NCI-H2227 (cell line): ENCODE measurements at regions not wholly inside any gene's neighbourhood (a gene's known extent, or its start where the extent isn't known, plus 50 kb on each side); places are given as distances from the start of the nearest gene placed in this dataset.
"Not testable (repeated sequence)": the region's sequence is repeated elsewhere in the genome, so short reads cannot be mapped to it uniquely, and the experiment has no call there.

ENCODE experiments used
- DNase-seq: peaks from one replicate; lab custom pipeline; 2025; ENCODE audit not compliant: unreplicated experiment; lab: John Stamatoyannopoulos, UW

DNA sequence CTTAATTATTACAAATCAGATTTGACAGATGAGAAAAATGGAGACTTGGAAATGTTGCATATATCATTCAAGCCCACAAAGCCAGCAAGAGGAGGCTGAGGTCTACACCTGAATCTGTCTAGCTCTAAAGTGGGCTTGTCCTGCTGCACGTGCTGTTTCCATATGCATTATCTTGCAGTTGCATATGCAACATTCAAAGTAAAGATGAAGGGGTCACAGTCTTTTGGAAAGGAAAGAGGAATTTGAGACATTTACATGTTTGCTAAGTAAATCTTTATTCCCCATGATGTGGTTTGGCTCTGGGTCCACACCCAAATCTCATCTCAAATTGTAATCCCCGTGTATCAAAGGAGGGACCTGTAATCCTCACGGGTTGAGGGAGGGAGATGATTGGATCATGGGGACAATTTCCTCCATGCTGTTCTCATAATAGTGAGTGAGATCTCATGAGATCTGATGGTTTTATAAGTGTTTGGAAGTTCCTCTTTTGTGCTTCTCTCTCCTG is 98.3 kb downstream of the BACH1 start:
- no peak for DNase-seq

DNA sequence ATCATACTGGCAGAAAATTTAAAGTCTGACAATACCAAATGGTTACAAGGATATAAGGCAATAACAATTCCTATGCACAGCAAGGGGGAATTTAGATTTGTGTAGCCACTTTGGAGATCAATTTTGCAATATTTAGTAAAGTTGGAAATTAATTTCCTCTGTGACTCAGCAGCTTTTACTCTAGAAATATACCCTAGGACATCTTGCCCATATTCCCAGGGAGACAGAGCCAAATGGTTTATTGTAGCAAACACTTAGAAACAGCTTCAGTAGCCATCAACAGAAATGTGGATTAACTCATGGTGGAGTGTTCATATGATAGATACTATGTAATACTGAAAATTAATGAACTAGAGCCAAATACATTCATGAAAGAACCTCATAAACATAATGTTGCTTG is 104.6 kb downstream of the BACH1 start:
- no peak for DNase-seq

DNA sequence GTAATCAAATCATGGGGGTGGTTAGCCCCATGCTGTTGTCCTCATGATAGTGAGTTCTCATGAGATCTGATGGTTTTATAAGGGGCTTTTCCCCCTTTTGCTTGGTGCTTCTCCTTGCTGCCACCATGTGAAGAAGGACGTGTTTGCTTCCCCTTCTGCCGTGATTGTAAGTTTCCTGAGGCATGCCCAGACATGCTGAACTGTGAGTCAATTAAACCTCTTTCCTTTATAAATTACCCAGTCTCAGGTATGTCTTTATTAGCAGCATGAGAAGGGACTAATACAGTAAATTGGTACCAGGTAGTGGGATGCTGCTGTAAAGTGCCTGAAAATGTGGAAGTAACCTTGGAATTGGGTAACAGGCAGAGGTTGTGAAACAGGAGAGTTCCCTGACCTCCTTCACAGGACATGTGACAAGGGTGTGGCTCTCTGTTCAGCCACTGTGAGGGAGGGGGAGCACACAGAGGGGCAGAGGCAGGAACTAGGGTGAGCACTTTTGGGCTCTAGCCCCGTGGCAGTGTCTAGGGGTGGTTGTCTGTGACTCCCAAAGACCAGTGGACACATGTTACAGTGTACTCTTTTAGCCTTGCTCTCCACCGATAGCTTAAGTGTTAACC is 105.3 kb downstream of the BACH1 start:
- DNase-seq = no peak

DNA sequence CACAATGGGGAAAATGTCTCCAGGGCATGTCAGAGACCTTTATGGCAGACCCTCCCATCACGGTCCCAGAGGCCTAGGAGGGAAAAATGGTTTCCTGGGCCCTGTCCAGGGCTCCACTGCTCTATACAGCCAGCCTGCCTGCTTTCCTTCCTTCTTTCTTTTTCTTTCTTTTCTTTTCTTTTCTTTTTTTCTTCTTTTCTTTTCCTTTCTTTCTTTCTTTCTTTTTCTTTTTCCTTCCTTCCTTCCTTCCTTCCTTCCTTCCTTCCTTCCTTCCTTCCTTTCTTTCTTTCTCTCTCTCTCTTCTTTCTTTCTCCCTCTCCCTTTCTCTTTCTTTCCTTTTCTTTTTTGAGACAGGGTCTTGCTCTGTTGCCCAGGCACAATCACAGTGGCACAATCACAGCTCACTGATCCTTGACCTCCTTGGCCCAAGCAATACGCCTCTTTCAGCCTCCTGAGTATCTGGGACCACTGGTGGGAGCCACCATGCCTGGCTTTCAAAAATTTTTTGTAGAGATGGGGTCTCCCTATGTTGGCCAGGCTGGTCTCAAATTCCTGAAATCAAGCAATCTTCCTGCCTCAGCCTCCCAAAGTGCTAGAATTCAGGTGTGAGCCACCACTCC is 106.9 kb downstream of the BACH1 start:
- no peak for DNase-seq

DNA sequence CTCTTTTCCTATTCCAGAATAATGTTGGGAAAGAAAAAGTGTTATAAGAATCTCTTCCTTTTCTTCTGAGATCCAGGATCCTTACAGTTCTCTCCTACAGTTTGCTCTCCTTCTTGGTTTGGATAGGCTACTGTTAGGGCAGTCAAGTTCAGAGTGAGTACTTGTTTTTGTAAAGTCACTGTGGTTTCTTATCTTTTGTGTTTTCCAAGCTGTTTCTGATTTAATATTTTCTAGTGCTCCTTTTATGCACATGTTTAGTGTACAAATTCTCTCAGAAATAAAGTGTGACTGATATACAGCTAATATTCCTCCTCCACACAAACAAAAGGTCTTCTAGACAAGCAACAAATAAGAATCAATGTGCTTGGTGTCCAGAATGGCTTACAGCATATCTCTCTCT is 107.7 kb downstream of the BACH1 start:
- DNase-seq = no peak

DNA sequence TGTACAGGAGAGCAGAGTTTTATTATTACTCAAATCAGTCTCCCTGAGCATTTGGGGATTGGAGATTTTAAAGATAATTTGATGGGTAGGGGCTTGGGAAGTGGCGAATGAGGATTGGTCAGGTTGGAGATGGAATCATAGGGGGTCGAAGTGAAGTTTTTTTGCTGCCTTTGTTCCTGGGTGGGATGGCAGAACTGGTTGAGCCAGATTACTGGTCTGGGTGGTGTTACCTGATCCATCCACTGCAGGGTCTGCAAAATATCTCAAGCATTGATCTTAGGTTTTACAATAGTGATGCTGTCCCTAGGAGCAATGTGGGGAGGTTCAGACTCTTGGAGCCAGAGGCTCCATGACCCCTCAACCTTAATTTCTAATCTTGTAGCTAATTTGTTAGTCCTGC is 108.8 kb downstream of the BACH1 start:
- no peak for DNase-seq

DNA sequence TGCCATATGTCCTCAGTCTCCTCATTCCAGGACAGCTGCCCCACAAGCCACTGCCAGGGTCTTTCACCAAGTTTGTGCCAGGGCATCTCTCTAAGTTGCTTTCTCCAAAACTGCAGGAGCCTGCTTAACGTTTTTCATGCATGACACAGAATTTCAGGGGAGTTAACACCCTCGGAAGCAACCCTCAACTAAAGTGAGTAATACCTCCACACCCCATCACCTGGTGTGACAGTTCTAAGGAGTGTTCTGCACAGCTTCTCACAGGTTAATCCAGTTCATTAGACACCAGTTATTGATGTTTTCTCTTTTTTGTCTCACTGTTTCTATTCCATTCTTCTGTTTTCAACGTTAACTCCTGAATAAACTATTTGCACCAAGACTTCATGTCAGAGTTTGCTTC is 115.0 kb downstream of the BACH1 start:
- no peak for DNase-seq

DNA sequence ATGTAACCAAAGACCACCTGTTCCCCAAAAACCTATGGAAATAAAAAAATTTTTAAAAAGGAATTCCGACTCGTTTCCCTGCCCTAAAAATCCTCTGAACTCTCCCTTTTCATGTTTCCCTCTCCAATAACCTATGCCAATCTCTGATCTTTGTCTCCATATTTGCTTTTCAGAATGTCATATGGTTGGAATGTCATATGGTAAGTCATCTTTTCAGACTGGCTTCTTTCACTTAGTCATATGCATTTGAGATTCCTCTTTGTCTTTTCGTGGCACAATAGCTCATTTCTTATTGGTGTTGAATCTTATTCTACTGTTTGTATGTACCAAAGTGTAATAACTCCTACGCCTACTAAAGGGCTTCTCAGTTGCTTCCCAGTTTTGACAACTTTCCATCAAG is 117.5 kb downstream of the BACH1 start:
- DNase-seq = no peak

DNA sequence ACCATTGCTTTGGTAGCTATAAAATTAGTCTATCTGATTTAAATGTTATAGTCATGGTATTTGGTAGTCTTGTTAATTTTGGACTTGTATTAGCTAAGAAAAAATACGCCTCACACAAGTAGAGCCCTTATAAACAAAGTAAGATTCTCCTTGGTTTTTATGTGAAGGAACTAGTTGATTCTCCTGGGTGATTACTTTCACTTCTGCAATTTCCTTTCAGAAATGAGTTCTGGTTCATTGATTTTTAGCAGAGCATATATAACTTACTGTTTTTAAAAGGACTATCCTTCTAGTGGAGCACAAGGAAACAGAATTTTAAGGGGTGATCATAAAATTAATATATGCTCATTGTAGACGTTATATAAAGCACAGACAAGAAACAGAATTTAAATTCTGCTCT is 120.1 kb downstream of the BACH1 start:
- DNase-seq = no peak

DNA sequence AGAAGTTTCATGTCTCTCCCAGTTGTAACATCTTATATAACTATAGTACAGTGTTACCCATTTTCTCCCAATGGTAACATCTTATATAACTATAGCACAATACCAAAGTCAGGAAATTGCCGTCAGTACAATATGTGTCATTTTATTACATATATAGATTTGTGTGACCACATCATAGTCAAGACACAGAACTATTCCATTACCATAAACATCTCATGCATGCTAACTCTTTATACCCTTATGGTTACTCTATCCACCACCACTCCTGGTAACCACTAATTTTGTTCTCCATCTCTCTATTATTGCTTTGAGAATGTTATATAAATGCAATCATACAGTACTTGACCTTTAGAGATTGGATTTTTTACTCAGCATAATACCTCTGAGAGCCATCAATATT is 120.7 kb downstream of the BACH1 start:
- peak; percentile 58 for DNase-seq

DNA sequence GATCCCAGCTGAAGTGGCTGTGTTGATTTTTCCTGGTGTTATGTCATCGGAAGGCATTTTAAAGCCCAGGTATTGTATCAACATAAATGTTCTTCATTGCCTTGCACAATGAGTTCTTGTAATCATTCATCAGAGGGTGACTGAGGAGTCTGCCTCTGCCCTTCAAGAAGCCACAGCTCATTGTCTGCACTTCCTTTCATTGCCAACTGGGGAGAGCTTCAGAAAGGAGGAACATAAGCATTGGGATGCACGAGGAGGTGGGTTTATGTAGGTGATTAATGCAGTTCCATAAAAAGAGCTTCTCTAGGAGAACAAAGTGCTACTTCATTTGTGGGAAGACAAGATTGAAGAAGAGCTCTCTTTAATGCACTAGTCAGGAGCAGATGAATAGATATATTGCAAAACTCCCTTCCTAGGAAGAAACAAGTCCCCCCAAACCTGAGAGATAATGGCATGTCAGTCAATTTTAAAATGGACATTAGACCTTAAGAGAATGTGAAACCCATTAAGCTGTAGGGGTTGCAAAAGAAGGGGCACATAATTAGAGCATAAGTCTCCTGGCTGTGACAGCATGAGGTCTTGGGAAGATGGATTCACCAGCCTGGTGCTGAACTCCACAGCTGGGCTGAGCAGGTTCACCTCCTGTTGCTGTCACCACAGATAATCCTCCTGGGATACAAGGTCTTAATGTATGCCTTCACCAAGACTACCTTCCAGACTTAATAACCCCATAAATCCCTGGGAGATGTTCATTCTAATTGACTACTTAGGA is 124.6 kb downstream of the BACH1 start:
- peak; percentile 57 for DNase-seq

DNA sequence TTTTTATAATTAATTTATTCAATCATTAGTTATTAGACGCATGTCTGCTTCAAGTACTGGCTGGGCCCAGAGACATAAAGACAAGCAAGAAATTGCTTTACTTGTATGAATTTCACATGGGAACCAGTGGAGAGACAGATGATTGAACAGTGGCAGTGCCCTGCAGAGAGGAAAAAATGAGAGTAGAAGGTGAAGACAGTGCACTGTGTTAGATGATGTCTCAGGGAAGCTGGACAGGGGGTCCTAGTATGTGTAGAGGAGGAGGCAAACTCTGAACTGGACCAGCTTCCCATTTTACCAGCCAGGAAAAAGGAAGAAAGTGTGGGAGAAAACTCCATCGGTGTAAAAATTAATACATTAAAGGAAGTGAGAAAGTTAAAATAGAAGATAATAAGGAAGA is 126.0 kb downstream of the BACH1 start:
- no peak for DNase-seq

DNA sequence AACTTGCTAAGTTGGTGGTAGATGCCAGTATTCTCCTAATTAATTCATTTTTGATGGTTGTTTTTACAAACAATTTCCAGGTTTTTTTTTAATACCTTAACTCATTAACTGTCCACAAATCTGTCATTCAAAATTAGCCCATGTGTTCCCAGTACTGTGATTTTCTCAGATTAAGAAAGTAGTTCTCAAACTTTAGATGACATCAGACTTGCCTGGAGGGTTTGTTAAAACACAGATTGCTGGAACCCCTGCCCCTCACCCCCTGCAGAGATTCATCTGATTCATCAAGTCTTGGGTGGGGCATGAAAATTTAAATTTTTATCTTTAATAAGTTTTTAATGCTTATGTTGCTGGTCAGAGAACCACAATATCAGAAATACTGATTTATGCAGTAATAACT is 130.5 kb downstream of the BACH1 start:
- DNase-seq = no peak

DNA sequence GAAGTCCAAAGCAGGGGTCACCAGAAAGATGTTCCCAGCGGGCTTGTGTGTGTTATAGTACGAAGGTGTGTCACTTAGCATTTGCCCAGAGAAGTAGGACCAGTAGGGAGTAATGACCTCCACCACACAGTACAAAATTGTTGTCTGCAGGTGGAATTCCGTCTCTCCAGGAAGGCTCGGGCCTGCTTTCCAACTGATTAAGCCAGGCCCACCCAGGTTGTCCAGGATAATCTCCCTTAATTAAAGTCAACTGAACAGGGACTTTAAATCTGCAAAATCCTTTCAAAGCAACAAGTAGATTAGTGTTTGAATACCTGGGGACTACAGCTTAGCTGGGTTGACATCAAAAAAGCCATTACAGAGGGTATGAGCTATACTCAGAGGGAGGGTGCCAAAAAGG is 131.3 kb downstream of the BACH1 start:
- no peak for DNase-seq

DNA sequence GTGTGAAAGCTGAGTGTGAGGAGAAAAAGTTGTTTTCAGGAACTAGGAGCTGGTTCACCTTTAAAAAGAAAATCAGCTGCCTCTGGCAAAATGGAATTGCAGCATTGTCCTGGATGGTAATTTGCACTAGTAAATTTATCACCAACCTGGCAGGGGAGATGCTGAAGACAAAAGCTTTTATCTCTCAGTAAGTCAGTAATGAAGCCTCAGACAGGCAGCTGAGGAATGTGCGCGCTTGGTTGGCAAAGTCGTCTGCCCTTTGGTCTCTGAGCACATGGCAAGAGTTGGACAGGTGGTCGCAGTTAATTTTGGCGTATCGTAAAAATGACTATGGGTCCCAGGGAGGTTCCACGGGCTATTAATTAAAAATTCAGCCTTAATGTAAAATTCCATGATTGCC is 131.9 kb downstream of the BACH1 start:
- DNase-seq = peak; percentile 7

DNA sequence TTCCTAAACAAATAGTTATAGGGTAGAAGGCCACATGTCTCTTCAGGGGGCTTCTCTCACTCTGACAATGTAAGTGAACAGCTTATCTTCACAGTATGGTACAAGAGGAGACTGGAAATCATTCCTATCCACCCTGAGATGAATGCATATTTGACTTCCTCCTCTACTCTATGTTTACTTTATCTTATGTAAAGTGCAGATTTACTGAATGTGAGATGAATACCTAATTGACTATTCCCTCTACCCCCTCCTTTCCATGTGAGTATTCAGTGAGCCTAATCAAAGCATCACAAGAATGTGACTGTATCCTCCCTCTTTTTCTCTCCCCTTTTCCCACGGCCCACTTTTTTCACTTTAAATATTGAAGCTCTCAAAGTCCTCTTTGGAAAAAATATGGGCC is 132.5 kb downstream of the BACH1 start:
- no peak for DNase-seq

DNA sequence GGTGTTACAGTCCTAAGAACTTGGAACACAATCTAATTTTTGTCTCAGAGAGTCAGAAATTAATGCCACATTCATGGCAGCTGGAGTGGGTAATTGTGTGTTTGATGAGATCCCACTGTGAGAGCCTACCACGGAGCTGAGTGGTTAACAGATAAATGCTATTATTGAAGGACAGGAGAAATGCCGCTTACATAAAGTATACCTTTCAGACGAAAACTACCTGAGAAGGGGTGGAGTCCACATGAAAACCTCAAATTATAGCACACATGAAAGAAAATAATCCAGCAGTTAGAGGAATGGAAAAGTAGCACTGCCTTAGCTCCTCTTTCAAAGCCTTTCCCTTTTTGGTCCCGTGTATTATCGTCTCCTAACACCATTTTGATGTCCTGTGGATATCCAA is 133.0 kb downstream of the BACH1 start:
- peak; percentile 68 for DNase-seq

DNA sequence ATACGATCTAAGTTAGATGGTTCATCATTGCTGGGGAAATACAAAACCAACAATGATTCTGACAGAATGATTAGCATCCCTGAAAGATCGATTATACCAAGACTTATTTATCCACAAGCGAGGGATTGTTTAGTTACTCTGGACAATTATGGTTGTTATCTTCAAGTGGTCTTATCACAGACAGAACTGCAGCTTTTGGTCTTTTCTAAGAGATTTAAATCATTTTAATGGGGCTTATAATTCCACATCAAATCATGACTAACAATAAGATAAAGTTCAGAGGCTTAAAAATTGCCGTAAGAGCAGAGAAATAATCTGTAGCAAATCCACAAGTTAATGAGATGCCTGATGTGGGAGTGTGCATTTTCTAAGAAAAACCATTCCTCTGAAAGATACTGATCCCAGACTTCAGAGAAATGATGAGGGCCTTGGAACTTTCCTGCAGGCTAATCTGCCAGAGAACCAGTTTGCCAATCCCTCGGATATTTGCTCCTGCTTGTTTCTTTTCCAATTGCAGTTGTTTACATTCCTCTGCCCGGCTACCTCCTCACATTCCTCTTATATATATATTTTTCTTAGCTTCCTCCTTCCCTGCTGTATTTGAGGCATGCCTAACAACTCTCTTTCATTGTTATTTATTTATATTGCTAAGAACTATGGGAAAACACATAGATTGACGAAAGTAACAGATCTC is 134.8 kb downstream of the BACH1 start:
- DNase-seq = peak; percentile 42

DNA sequence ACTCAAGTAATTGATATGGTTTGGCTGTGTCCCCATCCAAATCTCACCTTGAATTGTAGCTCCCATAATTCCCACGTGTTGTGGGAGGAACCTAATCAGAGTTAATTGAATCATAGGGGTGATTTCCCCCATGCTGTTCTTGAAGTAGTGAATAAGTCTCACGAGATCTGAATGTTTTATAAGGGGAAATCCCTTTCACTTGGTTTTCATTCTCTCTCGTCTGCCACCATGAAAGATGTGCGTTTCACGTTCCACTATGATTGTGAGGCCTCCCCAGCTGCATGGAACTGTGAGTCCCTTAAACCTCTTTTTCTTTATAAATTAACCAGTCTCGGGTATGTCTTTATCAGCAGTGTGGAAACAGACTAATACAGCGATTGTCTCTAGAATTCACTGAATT is 135.4 kb downstream of the BACH1 start:
- DNase-seq = no peak

DNA sequence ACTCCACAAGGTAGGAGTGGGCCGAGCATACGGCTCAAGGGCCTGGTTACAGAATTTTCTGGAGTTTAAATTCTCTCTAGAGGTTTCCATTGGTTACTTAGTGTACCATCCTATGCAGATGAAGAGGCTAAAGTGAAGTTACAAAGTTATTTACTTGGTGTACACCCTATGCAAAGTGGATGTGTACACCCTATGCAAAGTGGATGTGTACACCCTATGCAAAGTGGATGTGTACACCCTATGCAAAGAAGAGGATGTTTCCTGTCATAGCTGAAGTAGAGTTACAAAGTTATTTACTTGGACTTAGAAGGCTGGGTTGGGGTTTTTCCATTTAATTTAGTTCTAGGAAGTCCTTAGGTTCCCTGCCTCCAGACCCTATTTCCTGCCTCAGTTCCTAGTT is 136.3 kb downstream of the BACH1 start:
- not testable (repeated sequence) for DNase-seq

DNA sequence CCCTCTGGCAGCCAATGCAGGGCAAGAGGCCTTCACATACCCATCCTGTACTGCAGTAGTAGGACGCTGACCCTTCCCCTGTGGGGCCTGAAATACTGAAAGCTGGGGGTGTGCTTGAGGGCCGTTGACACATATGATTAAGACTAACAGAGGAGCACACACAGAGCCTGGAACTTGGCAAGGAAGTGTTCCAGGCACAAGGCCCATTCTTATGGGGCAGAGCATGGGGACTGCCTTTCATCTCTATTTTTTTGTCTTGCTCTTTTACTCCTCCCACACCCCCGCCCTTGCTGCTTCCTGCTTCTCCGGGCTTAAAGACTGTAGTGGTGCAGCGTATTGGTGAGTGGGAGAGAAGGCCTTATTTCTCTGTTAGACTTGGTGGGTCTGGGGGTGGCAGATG is 137.4 kb downstream of the BACH1 start:
- no peak for DNase-seq

DNA sequence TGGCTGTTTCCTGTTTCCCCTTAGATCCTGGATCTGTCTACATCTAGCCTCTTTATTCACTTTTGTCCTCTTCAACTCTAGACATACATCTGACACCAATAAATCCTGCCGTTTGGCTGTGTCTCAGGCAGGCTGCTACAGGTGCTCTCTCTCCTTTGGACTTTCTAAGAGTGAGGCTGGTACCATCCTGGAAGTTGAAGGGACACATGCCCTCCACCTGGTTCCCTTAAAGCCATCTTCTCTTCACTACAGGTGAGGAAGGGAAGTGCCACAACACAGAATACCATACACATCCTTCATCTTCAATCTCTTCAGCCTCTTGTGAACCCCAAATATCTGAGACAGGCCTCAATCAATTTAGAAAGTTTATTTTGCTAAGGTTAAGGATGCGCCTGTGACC is 137.9 kb downstream of the BACH1 start:
- no peak for DNase-seq
